GM19238 (cell line): ENCODE measurements at regions not wholly inside any gene's neighbourhood (a gene's known extent, or its start where the extent isn't known, plus 50 kb on each side); places are given as distances from the start of the nearest gene placed in this dataset.

Experiments
- DNase-seq: peaks from one replicate; pipeline ENCODE4 v3.0.0; 2011; ENCODE audit warnings: low spot score; ENCODE audit not compliant: insufficient read length

- DNase-seq: no peak
These were observed 113.6 kb upstream of the MAN1A1 start for GRCh38 chr6:119463081-119463626.

DNA sequence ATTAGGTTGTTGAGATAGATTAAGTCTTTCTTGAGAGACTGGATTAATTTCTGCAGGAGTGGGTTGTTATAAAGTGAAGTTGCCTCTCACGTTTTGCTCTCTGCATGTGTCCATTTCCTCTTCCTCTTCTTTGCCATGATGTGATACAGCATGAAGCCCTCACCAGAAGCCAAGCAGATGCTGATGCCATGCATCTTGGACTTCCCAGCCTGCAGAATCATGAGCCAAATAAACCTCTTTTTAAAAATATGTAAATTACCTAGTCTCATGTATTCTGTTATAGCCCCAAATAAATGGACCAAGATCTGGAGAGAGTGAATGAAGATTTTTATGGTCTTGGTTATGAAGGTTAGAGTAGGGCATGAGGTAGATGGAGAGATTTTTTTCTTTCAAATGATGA, 111.6 kb upstream of the MAN1A1 start:
- no peak for DNase-seq

GRCh38 chr6:119459207-119459974, 109.8 kb upstream of the MAN1A1 start:
- DNase-seq: no peak

- no peak for DNase-seq
These were observed 105.2 kb upstream of the MAN1A1 start for GRCh38 chr6:119454714-119455113.

- DNase-seq: no peak
These were observed 104.0 kb upstream of the MAN1A1 start for GRCh38 chr6:119453242-119454200.

DNA sequence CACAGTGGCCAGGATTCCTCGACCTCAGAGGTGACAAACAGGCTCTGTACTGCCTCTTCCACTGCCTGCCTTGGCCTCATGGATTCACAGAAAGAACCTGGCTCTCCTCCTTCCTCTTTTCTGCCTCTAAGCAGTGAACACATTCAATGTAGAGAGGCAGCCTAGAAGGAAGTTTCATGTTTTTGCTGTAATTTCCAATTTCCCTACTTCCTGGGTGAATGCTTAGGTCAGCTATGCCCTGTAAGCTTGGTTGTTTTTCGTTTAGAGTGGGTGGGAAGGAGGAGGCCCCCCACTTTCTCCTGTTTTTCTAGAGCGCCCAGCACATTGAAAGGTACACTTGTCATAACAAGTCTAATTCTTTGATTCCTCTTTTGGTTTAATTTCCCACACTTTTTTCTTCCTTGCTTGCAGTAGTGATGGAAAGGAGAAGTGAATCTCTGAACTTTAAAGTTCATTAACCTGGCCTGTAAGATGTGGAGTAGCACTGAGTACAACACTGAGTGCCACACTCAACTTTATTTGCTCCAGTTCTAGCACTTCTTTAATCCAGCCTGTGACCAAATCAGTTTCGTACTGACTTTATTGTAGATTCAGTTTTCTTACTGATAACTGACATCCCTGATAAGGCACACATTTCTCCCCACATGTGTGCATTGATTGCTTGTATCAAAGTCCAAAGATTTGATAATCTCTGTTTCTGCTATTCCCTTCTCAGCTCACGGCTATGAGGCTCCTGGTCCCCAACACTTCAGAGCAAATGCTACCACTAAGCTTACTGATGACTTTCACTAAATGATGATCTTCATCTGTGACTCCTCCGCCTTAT, 100.0 kb upstream of the MAN1A1 start:
- no peak for DNase-seq

GRCh38 chr6:119447921-119448320, 98.4 kb upstream of the MAN1A1 start:
- no peak for DNase-seq

DNA sequence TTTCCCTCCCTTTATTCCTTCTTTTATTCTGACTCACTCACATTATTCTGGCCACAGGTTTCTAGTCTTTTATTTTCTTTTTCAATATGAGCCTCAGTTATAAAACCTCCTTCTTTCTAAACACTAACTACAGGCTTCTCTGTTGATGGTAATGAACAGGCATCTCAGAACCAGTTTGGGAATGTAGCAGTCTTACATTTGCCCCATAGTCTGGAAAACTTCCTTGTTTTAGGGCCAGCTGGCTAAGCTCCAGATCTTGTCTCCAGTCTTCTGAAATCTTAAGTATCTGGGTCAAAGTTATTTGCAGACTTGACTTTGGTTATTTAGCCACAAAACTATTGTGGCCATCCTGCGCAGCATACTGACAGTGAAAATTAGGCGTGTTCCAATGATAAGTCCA, 97.0 kb upstream of the MAN1A1 start:
- no peak for DNase-seq

DNA sequence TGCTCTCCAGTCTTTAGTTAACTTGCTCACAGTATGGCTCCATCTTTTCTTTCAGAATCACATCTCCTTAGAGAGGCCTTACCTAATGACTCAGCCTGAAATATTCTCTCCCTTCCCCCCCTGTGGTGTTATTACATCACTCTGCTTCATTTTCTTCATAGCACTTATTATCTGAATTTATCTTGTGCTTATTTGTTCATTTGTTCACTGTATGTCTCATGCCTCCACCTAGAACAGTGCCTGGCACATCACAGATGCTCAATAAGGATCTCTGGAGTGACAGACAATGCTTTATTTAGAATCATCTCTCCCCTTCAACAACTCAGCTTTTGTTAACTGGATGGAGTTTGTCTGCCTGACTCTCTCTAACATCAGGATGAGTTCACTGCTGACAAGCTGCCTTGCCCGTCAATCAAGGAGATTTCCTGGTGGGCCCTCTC, 96.6 kb upstream of the MAN1A1 start:
- no peak for DNase-seq

- no peak for DNase-seq
These were observed 96.1 kb upstream of the MAN1A1 start for GRCh38 chr6:119445666-119446065.

DNA sequence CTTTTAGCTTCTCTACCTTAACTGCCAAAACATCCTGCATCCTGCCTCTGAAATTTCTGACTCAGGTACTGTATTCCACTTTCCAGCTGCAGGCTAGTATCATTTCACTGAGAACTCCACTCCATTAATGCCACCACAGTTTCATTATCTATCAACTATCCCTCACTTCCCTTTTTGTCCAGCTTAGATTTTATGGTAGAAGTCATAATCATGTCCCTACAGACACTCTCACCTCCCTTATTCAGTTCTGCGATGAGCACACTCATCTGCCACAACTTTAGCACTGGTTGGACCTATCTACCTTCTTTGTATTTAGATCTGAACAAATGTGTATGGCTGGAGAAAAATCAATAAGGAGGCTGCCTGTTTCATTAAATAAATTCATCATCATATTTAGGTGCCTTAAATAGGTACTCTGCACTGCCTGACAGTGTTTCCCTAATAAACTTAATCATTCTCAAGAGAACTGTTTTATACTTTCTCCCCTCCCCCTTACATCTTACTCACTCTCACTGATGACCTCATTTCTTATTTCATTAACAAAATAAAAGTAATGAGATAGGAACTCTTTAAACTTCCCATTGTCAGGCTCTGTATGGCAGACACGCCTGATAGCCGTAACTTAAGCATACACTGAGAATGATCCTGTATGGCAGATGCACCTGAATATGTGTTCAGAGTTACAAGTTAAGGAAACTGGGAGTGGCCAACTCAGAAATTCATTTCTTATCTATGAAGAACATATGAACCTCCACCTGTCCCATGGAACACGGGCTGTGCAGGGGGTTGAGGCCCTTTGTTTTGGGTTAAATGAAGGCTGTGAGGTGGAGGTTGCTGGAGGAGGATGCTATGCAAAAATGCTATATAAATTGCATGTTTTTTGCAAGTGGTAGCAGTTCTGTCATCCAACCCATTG, 95.3 kb upstream of the MAN1A1 start:
- peak; percentile 20 for DNase-seq

GRCh38 chr6:119443993-119444641, 94.6 kb upstream of the MAN1A1 start:
- no peak for DNase-seq

DNA sequence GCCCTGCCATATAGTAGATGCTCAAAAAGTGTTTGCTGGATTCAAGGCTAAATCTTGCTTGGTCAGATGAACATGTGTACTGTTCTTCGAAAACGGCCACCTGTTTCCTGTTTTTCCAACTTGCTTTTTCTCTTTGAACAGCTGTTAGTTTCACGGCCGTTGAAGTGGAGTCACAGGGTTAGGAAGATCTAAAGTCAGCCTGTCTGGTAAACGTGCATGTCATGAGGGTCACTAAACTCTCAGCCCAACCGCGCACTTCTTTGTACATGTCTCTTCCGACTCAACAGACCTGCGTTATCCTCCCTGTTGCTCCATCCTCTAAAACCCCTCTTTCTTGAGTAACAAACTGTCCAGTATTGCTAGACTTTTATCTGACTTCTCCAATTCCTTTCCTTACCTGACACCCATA, 93.2 kb upstream of the MAN1A1 start:
- DNase-seq: peak; percentile 6

- DNase-seq: no peak
These were observed 91.4 kb upstream of the MAN1A1 start for GRCh38 chr6:119440953-119441352.

GRCh38 chr6:119436583-119436982, 87.0 kb upstream of the MAN1A1 start:
- no peak for DNase-seq

- no peak for DNase-seq
These were observed 82.2 kb upstream of the MAN1A1 start for GRCh38 chr6:119431799-119432198.

- no peak for DNase-seq
These were observed 81.2 kb upstream of the MAN1A1 start for GRCh38 chr6:119430805-119431204.

- no peak for DNase-seq
These were observed 79.1 kb upstream of the MAN1A1 start for GRCh38 chr6:119428633-119429032.

GRCh38 chr6:119426619-119427018, 77.1 kb upstream of the MAN1A1 start:
- no peak for DNase-seq

GRCh38 chr6:119423996-119424395, 74.4 kb upstream of the MAN1A1 start:
- DNase-seq: no peak
